SK-N-SH treated with all-trans-retinoic acid at 6 μM for 48 hours (cell line): ENCODE measurements at regions not wholly inside any gene's neighbourhood (a gene's known extent, or its start where the extent isn't known, plus 50 kb on each side); places are given as distances from the start of the nearest gene placed in this dataset.

Source experiments
- ATAC-seq: fragments of 200-7000 bp; cut with Tn5 transposase; 3 replicates; pipeline ENCODE4 v1.9.1; 2020; ENCODE audit warnings: mild to moderate bottlenecking, moderate library complexity
- ARNTL ChIP-seq: fragments of 450-650 bp; formaldehyde crosslinking; IDR thresholded peaks from 2 replicates; pipeline ENCODE4 v1.5.0; 2020; ENCODE audit warnings: low read depth, mild to moderate bottlenecking, moderate library complexity, borderline replicate concordance
- BACH2 ChIP-seq: fragments of 250-450 bp; sonication (Bioruptor Pico); IDR thresholded peaks from 2 replicates; pipeline ENCODE4 v1.9.0; 2021; ENCODE audit warnings: mild to moderate bottlenecking, borderline replicate concordance
- CSDC2 ChIP-seq: fragments of 250-450 bp; sonication (Bioruptor Pico); IDR thresholded peaks from 2 replicates; pipeline ENCODE4 v1.5.0; 2020; ENCODE audit warnings: mild to moderate bottlenecking, moderate library complexity
- ESRRG ChIP-seq: fragments of 250-450 bp; sonication (Bioruptor Pico); IDR thresholded peaks from 2 replicates; pipeline ENCODE4 v1.6.1; 2021; ENCODE audit warnings: mild to moderate bottlenecking
- GLIS3 ChIP-seq: fragments of 250-450 bp; sonication (Bioruptor Pico); IDR thresholded peaks from 2 replicates; pipeline ENCODE4 v1.5.0; 2020; ENCODE audit warnings: mild to moderate bottlenecking, moderate library complexity
- ISL1 ChIP-seq: fragments of 250-450 bp; sonication (Bioruptor Pico); IDR thresholded peaks from 2 replicates; pipeline ENCODE4 v2.1.2; 2022; ENCODE audit warnings: mild to moderate bottlenecking, moderate library complexity
- OSR1 ChIP-seq: fragments of 250-450 bp; sonication (Bioruptor Pico); IDR thresholded peaks from 2 replicates; pipeline ENCODE4 v1.8.0; 2022; ENCODE audit warnings: moderate library complexity, mild to moderate bottlenecking, inconsistent platforms
- PATZ1 ChIP-seq: fragments of 250-450 bp; sonication (Bioruptor Pico); IDR thresholded peaks from 2 replicates; pipeline ENCODE4 v1.8.0; 2020; ENCODE audit warnings: mild to moderate bottlenecking, moderate library complexity, borderline replicate concordance
- POU6F1 ChIP-seq: fragments of 250-450 bp; sonication (Bioruptor Pico); IDR thresholded peaks from 2 replicates; pipeline ENCODE4 v1.8.0; 2021; ENCODE audit warnings: low read depth, mild to moderate bottlenecking, moderate library complexity, borderline replicate concordance
- PPARA ChIP-seq: fragments of 250-450 bp; sonication (Bioruptor Pico); IDR thresholded peaks from 2 replicates; pipeline ENCODE4 v1.5.0; 2020; ENCODE audit warnings: mild to moderate bottlenecking, borderline replicate concordance
- RARB ChIP-seq: fragments of 250-450 bp; sonication (Bioruptor Pico); IDR thresholded peaks from 2 replicates; pipeline ENCODE4 v1.8.0; 2021; ENCODE audit warnings: mild to moderate bottlenecking, moderate library complexity
- SNAI2 ChIP-seq: fragments of 250-450 bp; sonication (Bioruptor Pico); IDR thresholded peaks from 2 replicates; pipeline ENCODE4 v1.5.0; 2020; ENCODE audit warnings: mild to moderate bottlenecking, moderate library complexity
- TCF4 ChIP-seq: fragments of 250-450 bp; sonication (Bioruptor Pico); IDR thresholded peaks from 2 replicates; pipeline ENCODE4 v1.8.0; 2021; ENCODE audit warnings: mild to moderate bottlenecking, moderate library complexity, borderline replicate concordance
- TOX ChIP-seq: fragments of 250-450 bp; sonication (Bioruptor Pico); IDR thresholded peaks from 2 replicates; pipeline ENCODE4 v1.8.0; 2021; ENCODE audit warnings: mild to moderate bottlenecking, moderate library complexity, borderline replicate concordance
- TSHZ2 ChIP-seq: fragments of 250-450 bp; sonication (Bioruptor Pico); IDR thresholded peaks from 2 replicates; pipeline ENCODE4 v1.5.0; 2020; ENCODE audit warnings: mild to moderate bottlenecking, moderate library complexity
- ZFP3 ChIP-seq: fragments of 250-450 bp; sonication (Bioruptor Pico); IDR thresholded peaks from 2 replicates; pipeline ENCODE4 v1.5.0; 2020; ENCODE audit warnings: mild to moderate bottlenecking, moderate library complexity
- ZFP30 ChIP-seq: fragments of 450-650 bp; formaldehyde crosslinking; IDR thresholded peaks from 2 replicates; pipeline ENCODE4 v1.5.0; 2022; ENCODE audit warnings: mild to moderate bottlenecking, moderate library complexity
- ZNF565 ChIP-seq: fragments of 450-650 bp; formaldehyde crosslinking; conservative IDR thresholded peaks from 2 replicates; pipeline ENCODE4 v1.5.0; 2020; ENCODE audit warnings: low read depth, mild to moderate bottlenecking, moderate library complexity
- ZNF70 ChIP-seq: fragments of 450-650 bp; formaldehyde crosslinking; IDR thresholded peaks from 2 replicates; pipeline ENCODE4 v1.5.0; 2020; ENCODE audit warnings: mild to moderate bottlenecking, moderate library complexity
- ZNF8 ChIP-seq: fragments of 450-650 bp; formaldehyde crosslinking; IDR thresholded peaks from 2 replicates; pipeline ENCODE4 v1.5.0; 2020; ENCODE audit warnings: mild to moderate bottlenecking, moderate library complexity
- TF ChIP-seq, protein P1 (sequence below): fragments of 250-450 bp; sonication (Bioruptor Pico); IDR thresholded peaks from 2 replicates; pipeline ENCODE4 v1.5.1; 2021; ENCODE audit warnings: mild to moderate bottlenecking, moderate library complexity

GRCh38 chr18:45285251-45285650 is 330.0 kb upstream of the SLC14A2 start:
- no peak for ATAC-seq
- TF ChIP-seq TSHZ2 (CRISPR knock-in tag): no peak
- TF ChIP-seq POU6F1: no peak
- TF ChIP-seq ZFP30: no peak
- TF ChIP-seq, all 23 proteins: peak for 0

DNA sequence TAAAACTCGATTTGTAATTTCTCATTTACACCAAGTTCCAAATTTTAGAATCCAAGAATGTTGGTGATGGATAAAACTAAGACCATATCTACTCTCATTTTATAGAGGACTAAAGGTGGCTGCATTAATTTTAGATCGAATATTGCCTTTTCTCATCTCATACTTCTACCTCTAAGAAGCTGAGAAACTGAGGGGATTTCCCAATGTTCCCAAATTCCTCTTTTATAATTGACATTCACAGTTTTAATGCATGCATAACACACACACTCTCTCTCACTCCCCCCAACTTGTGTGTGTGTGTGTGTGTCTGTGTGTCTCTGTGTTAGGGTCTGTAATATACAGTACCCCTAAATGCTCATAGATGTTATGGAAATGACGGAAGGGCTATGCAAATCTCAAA is 328.8 kb upstream of the SLC14A2 start:
- TF ChIP-seq ZFP3 (CRISPR knock-in tag): no peak

GRCh38 chr18:45287531-45287930 is 327.7 kb upstream of the SLC14A2 start:
- TF ChIP-seq BACH2 (CRISPR knock-in tag) (no peak), TOX (CRISPR knock-in tag) (no peak), PATZ1 (CRISPR knock-in tag) (no peak), PPARA (CRISPR knock-in tag) (no peak), ZNF8 (CRISPR knock-in tag) (no peak), SNAI2 (CRISPR knock-in tag) (no peak), RARB (CRISPR knock-in tag) (no peak), ESRRG (CRISPR knock-in tag) (no peak), ZNF70 (no peak), OSR1 (CRISPR knock-in tag) (no peak), ZFP3 (CRISPR knock-in tag) (no peak), GLIS3 (CRISPR knock-in tag) (no peak), ZNF565 (no peak), POU6F1 (no peak), TCF4 (CRISPR knock-in tag) (no peak), ARNTL (CRISPR knock-in tag) (no peak), TSHZ2 (CRISPR knock-in tag) (no peak), ISL1 (CRISPR knock-in tag) (no peak), CSDC2 (no peak)
- TF ChIP-seq, protein P1, sequence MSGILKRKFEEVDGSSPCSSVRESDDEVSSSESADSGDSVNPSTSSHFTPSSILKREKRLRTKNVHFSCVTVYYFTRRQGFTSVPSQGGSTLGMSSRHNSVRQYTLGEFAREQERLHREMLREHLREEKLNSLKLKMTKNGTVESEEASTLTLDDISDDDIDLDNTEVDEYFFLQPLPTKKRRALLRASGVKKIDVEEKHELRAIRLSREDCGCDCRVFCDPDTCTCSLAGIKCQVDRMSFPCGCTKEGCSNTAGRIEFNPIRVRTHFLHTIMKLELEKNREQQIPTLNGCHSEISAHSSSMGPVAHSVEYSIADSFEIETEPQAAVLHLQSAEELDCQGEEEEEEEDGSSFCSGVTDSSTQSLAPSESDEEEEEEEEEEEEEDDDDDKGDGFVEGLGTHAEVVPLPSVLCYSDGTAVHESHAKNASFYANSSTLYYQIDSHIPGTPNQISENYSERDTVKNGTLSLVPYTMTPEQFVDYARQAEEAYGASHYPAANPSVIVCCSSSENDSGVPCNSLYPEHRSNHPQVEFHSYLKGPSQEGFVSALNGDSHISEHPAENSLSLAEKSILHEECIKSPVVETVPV (CRISPR knock-in tag): no peak
- TF ChIP-seq, all 23 proteins: peak for 0
- ATAC-seq: no peak

More for the DNA sequence above, 328.8 kb upstream of the SLC14A2 start:
- no peak for ATAC-seq
